ENCODE measurements at regions not wholly inside any gene's neighbourhood (a gene's known extent, or its start where the extent isn't known, plus 50 kb on each side); places are given as distances from the start of the nearest gene placed in this dataset.

- no peaks in the 10 kb centered on the region for H3K36me3 ChIP-seq (ENCODE audit: control insufficient read depth in 4 of 4, insufficient read depth in 3 of 4, low read depth in 1 of 4, low read length in 3 of 4)
- H3K27me3 ChIP-seq (ENCODE audit: control insufficient read depth in 4 of 4, insufficient read depth in 4 of 4, low read length in 3 of 4) = no peaks in the 10 kb centered on the region
- no peaks in the 10 kb centered on the region for H3K4me1 ChIP-seq (ENCODE audit: control insufficient read depth in 4 of 4, insufficient read depth in 4 of 4, low read length in 3 of 4)
- no peaks in the 10 kb centered on the region for H3K9me3 ChIP-seq (ENCODE audit: control insufficient read depth in 4 of 4, low read length in 3 of 4)
- no peak overlapping the region for H3K9ac ChIP-seq (ENCODE audit: low read depth in 1 of 2, low read length in 2 of 2)
- H3K27ac ChIP-seq (ENCODE audit: low read depth in 1 of 2, low read length in 2 of 2) = no peak overlapping the region
- no peak overlapping the region for H3K4me3 ChIP-seq (ENCODE audit: low read depth in 1 of 3, low read length in 3 of 3)
- TF ChIP-seq TAF1 (conservative IDR thresholded peaks at IDR 0.05) (no peak), MAX (IDR thresholded peaks at IDR 0.05) (no peak), REST (IDR thresholded peaks at IDR 0.05) (no peak), GABPA (IDR thresholded peaks at IDR 0.05 in 1 of 2, conservative IDR thresholded peaks at IDR 0.05 in 1 of 2) (no peak), RAD21 (IDR thresholded peaks at IDR 0.05) (no peak), SP1 (IDR thresholded peaks at IDR 0.05) (no peak), HNF4G (IDR thresholded peaks at IDR 0.05) (no peak), RXRA (IDR thresholded peaks at IDR 0.05) (no peak), FOXA2 (IDR thresholded peaks at IDR 0.05) (no peak), FOXA1 (IDR thresholded peaks at IDR 0.05) (no peak), CTCF (IDR thresholded peaks at IDR 0.05; ENCODE audit: low read depth, low read length, missing input control) (no peak), NR2F2 (IDR thresholded peaks at IDR 0.05) (no peak)
- WGBS = 88% methylated on average over 5 of the region's 5 CpGs
- DNase-seq (ENCODE audit: low spot score) = no peak
Observed at GRCh38 chr14:71238835-71239234, 331.6 kb downstream of the PCNX1 start.

GRCh38 chr14:71240171-71240570 lies 332.9 kb downstream of the PCNX1 start:
- no peak overlapping the region for H3K27ac ChIP-seq (ENCODE audit: low read depth in 1 of 2, low read length in 2 of 2)
- DNase-seq (ENCODE audit: low spot score) = no peak
- H3K9me3 ChIP-seq (ENCODE audit: control insufficient read depth in 4 of 4, low read length in 3 of 4) = no peaks in the 10 kb centered on the region
- 66% methylated on average over 6 of the region's 6 CpGs for WGBS
- TF ChIP-seq EGR1 (IDR thresholded peaks at IDR 0.05; ENCODE audit: low read depth in 2 of 2) = no peak
- no peak for TF ChIP-seq GABPA (IDR thresholded peaks at IDR 0.05 in 1 of 2, conservative IDR thresholded peaks at IDR 0.05 in 1 of 2)
- TF ChIP-seq ATF3 (IDR thresholded peaks at IDR 0.05) = no peak
- TF ChIP-seq JUND (IDR thresholded peaks at IDR 0.05) = no peak
- TF ChIP-seq TAF1 (conservative IDR thresholded peaks at IDR 0.05) = no peak
- TF ChIP-seq FOXA2 (IDR thresholded peaks at IDR 0.05) = no peak
- TF ChIP-seq RXRA (IDR thresholded peaks at IDR 0.05) = no peak
- no peak for TF ChIP-seq ZBTB33 (IDR thresholded peaks at IDR 0.05)
- TF ChIP-seq NR2F2 (IDR thresholded peaks at IDR 0.05) = no peak
- TF ChIP-seq MAX (IDR thresholded peaks at IDR 0.05) = no peak
- TF ChIP-seq REST (IDR thresholded peaks at IDR 0.05) = no peak
- TF ChIP-seq FOXA1 (IDR thresholded peaks at IDR 0.05) = no peak
- TF ChIP-seq CTCF (IDR thresholded peaks at IDR 0.05; ENCODE audit: low read depth, low read length, missing input control) = no peak
- no peak for TF ChIP-seq YY1 (IDR thresholded peaks at IDR 0.05)
- H3K27me3 ChIP-seq (ENCODE audit: control insufficient read depth in 4 of 4, insufficient read depth in 4 of 4, low read length in 3 of 4) = no peaks in the 10 kb centered on the region
- H3K9ac ChIP-seq (ENCODE audit: low read depth in 1 of 2, low read length in 2 of 2) = no peak overlapping the region
- H3K4me3 ChIP-seq (ENCODE audit: low read depth in 1 of 3, low read length in 3 of 3) = no peak overlapping the region
- H3K36me3 ChIP-seq (ENCODE audit: control insufficient read depth in 4 of 4, insufficient read depth in 3 of 4, low read depth in 1 of 4, low read length in 3 of 4) = no peaks in the 10 kb centered on the region
- no peaks in the 10 kb centered on the region for H3K4me1 ChIP-seq (ENCODE audit: control insufficient read depth in 4 of 4, insufficient read depth in 4 of 4, low read length in 3 of 4)
